Gastrocnemius medialis (tissue), 4 donors: ENCODE measurements at regions not wholly inside any gene's neighbourhood (a gene's known extent, or its start where the extent isn't known, plus 50 kb on each side); places are given as distances from the start of the nearest gene placed in this dataset.

Experiments used
- CTCF ChIP-seq, 5 experiments: fragments of 450-650 bp in 3 of 5; fragments of 200-600 bp in 2 of 5; sonication (generic) in 2 of 5; IDR thresholded peaks in 4 of 5; conservative IDR thresholded peaks in 1 of 5; 1 replicate in 4 of 5; 2 replicates in 1 of 5; pipeline ENCODE4 v1.5.1; 2016 to 2019; ENCODE audit warnings: antibody characterized with exemption in 5 of 5, mild to moderate bottlenecking in 3 of 5, moderate library complexity in 3 of 5
- POLR2A ChIP-seq, 2 donors: fragments of 450-650 bp; IDR thresholded peaks; one replicate each; pipeline ENCODE4 v1.6.1; 2017; ENCODE audit warnings: antibody characterized with exemption in 2 of 2, mild to moderate bottlenecking in 2 of 2, moderate library complexity in 2 of 2

DNA sequence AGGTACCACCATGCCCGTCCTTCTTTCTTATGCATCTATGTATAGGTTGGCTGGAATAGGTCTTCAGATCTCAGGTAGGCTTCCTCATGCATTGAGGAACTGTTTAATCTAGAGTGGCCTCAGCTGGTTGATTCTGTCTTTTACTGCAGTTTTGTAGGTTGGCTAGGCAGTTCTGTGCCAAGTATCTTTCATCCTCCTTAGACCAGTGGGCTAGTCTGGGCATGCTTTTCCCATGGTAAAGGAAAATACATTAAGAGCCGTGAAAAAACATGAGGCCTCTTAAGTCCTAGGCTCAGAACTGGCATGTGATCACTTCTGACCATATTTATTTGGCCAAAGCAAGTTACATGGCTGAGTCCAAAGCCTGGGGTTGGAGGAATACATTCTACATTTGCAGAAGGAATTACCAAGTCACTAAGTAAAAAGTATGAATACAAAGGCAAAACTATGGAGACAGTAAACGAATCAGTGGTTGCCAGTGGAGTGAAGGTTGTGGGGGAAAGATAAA is 137.3 kb downstream of the WIF1 start:
- TF ChIP-seq CTCF (IDR thresholded peaks at IDR 0.05 in 4 of 5, conservative IDR thresholded peaks at IDR 0.05 in 1 of 5): no peak
- no peak for TF ChIP-seq POLR2A (IDR thresholded peaks at IDR 0.05)
